ENCODE measurements at regions not wholly inside any gene's neighbourhood (a gene's known extent, or its start where the extent isn't known, plus 50 kb on each side); places are given as distances from the start of the nearest gene placed in this dataset.

DNA sequence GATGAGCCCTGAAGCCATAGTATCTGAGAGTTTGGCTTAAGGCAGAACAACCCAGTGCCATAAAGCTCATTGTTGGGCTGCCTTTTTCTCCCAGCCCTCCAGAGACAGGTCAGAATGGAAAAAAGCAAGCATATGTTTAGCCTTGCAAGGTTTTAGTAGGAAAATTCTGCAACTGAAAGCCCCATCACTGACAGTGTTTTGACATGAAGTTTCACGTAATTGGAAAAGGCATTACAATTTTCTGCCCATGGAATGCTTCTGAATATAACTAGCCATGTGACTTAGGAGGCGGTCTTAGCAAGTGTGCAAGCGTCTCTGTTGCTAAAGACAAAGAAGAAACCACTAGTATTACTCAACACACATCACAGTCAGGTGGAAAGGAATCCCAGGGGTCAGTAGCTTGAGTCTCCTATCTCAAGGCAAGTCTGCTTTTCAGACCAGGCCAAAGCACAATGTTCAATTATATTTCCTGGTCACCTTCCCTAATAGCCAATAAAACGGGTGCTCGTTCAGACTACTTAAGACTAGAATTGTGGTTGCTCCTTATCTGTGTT, 117.6 kb downstream of the CARTPT start:
- no peak overlapping the region for H3K27ac ChIP-seq
- DNase-seq = no peak
- TF ChIP-seq, protein P1, sequence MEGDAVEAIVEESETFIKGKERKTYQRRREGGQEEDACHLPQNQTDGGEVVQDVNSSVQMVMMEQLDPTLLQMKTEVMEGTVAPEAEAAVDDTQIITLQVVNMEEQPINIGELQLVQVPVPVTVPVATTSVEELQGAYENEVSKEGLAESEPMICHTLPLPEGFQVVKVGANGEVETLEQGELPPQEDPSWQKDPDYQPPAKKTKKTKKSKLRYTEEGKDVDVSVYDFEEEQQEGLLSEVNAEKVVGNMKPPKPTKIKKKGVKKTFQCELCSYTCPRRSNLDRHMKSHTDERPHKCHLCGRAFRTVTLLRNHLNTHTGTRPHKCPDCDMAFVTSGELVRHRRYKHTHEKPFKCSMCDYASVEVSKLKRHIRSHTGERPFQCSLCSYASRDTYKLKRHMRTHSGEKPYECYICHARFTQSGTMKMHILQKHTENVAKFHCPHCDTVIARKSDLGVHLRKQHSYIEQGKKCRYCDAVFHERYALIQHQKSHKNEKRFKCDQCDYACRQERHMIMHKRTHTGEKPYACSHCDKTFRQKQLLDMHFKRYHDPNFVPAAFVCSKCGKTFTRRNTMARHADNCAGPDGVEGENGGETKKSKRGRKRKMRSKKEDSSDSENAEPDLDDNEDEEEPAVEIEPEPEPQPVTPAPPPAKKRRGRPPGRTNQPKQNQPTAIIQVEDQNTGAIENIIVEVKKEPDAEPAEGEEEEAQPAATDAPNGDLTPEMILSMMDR (IDR thresholded peaks at IDR 0.05) = no peak
- TF ChIP-seq POLR2A (IDR thresholded peaks at IDR 0.05) = no peak
- H3K4me1 ChIP-seq = no peaks in the 10 kb centered on the region
- no peak overlapping the region for H3K4me3 ChIP-seq
- no peaks in the 10 kb centered on the region for H3K27me3 ChIP-seq
- no peaks in the 10 kb centered on the region for H3K36me3 ChIP-seq
- H3K9me3 ChIP-seq = no peaks in the 10 kb centered on the region
- intact Hi-C loops (cut with DNase I; ENCODE audit: low total_unique reads) = no loop called here

DNA sequence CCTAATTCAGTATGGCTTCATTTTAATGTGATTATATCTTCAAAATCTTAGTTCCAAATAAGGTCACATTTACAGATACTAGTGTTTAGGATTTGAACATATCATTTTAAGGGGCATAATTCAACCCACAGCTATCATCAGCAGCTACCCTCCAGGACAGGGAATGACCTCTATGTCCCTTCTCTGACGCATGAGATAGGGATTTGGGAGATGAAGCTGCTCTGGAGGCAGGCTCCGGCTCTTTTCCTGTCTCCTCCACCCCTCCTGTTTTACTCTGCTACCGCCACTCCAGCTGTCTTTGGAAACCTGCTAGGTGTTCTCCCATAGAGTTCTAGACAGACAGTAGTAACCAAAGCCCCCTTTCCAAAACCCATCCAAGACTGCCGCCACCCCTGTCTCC, 119.2 kb downstream of the CARTPT start:
- no peak overlapping the region for H3K4me3 ChIP-seq
- TF ChIP-seq POLR2A (IDR thresholded peaks at IDR 0.05) = no peak
- TF ChIP-seq, protein P1 (IDR thresholded peaks at IDR 0.05) = no peak
- intact Hi-C loops (cut with DNase I; ENCODE audit: low total_unique reads) = no loop called here

DNA sequence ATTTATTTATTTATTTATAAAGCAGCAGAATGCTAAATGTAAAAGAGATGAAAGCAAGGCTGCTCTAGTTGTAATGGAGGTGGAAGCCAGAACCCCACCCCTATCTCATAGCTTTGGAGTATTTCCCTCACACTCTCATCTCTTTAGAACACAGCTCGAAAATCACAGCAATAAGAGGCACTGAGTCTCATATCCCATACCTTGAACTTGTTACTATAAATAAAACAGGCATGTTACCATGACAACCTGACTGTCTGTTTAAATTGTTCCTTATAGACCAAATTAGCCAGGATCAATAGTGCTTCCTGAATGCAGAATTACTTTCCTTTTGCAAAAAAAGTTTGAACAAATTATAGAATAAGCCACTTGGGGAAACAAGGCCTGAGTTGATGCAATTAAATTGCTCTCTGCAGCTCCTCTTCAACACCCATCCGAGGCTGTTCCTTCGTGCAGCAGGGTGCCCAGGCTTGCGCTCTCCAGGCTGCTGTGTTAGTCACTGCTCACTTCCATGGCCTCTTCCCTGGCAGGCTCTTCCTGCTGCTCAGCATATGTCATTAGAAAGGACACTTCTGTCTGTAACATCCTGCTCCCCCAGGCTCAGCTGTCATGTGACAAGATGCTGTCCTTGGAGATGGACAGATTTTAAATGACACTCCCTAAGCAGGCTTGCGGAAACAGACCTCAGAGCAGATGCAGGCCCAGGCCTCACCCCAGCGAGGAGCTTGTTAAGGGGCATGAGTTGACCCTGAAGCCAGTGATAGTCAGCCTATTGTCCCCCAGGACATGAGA, 120.2 kb downstream of the CARTPT start:
- no peak overlapping the region for H3K27ac ChIP-seq
- intact Hi-C loops (cut with DNase I; ENCODE audit: low total_unique reads) = no loop called here
- no peak for TF ChIP-seq POLR2A (IDR thresholded peaks at IDR 0.05)
- TF ChIP-seq, protein P1 (IDR thresholded peaks at IDR 0.05) = no peak
- H3K36me3 ChIP-seq = no peaks in the 10 kb centered on the region
- no peak overlapping the region for H3K4me3 ChIP-seq
- H3K9me3 ChIP-seq = no peaks in the 10 kb centered on the region
- H3K4me1 ChIP-seq = no peaks in the 10 kb centered on the region
- no peaks in the 10 kb centered on the region for H3K27me3 ChIP-seq
- DNase-seq = no peak

More for the DNA sequence above, 119.2 kb downstream of the CARTPT start:
- Histone ChIP-seq H3K4me1 (no peaks in the 10 kb centered on the region), H3K27ac (no peak overlapping the region), H3K9me3 (no peaks in the 10 kb centered on the region), H3K36me3 (no peaks in the 10 kb centered on the region), H3K27me3 (no peaks in the 10 kb centered on the region)
- DNase-seq = no peak

DNA sequence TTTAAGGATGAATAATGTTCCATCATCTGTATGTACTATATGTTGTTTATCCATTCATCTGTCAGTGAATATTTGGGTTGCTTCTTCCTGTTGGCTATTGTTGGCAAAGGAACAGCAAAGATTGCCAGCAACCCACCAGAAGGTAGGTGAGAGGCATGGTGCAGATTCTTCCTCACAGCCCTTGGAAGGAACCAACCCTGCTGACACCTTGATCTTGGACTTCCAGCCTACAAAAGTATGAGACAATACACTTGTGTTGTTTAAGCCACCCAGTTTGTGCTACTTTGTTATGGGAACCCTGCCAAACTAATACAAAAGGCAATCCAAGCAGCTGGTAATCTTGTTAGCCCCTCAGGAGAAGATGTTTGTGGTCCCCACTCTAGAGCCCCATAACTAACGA, 122.0 kb downstream of the CARTPT start:
- no peaks in the 10 kb centered on the region for H3K4me1 ChIP-seq
- TF ChIP-seq POLR2A (IDR thresholded peaks at IDR 0.05) = no peak
- TF ChIP-seq, protein P1 (IDR thresholded peaks at IDR 0.05) = no peak
- H3K27ac ChIP-seq = no peak overlapping the region
- no peak overlapping the region for H3K4me3 ChIP-seq
- intact Hi-C loops (cut with DNase I; ENCODE audit: low total_unique reads) = no loop called here
- H3K36me3 ChIP-seq = no peaks in the 10 kb centered on the region
- H3K9me3 ChIP-seq = no peaks in the 10 kb centered on the region
- no peaks in the 10 kb centered on the region for H3K27me3 ChIP-seq
- DNase-seq = no peak

GRCh38 chr5:71843111-71843510, 124.0 kb downstream of the CARTPT start:
- no peaks in the 10 kb centered on the region for H3K9me3 ChIP-seq
- no peak for DNase-seq
- H3K36me3 ChIP-seq = no peaks in the 10 kb centered on the region
- no peaks in the 10 kb centered on the region for H3K27me3 ChIP-seq
- TF ChIP-seq, protein P1 (IDR thresholded peaks at IDR 0.05) = no peak
- no peak for TF ChIP-seq POLR2A (IDR thresholded peaks at IDR 0.05)
- H3K27ac ChIP-seq = no peak overlapping the region
- no peak overlapping the region for H3K4me3 ChIP-seq
- intact Hi-C loops (cut with DNase I; ENCODE audit: low total_unique reads) = no loop called here
- no peaks in the 10 kb centered on the region for H3K4me1 ChIP-seq
